ENCODE measurements at regions not wholly inside any gene's neighbourhood (a gene's known extent, or its start where the extent isn't known, plus 50 kb on each side); places are given as distances from the start of the nearest gene placed in this dataset.

DNA sequence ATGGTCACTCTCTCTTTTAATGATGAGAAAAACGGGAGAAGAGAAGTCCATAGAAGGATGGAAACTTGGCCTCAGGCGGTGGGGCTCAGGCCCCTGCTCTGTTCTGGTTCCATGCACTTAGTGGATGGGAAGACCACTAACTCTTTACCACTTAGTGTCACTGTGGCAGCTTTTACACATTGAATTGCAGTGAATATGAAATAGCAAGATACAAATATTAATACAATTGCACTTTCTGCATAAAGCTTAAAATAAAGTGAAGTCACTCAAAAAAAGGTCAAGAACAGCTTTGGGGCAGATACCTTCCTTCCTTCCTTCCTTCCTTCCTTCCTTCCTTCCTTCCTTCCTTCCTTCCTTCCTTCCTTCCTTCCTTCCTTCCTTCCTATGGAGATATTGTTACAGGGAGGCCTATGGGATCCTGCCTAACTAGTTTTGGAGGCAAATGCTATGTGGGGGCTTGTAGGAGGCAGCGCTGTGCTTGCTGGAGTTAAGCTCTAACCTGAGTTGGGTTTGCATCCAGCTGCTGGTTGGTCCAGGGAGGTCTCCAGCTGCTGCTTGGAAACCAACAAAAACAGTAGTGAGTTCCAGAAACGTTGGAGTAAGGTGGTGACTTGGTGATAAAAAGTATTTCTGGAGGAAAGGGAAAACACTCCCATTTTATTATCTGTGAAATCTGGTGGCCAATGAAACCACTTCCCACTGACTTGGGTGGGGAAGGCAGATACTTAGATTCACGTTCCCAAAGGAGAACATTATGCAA lies 62.3 kb upstream of the NKX2-2 start:
- no peak for DNase-seq (ENCODE audit: low read depth)

DNA sequence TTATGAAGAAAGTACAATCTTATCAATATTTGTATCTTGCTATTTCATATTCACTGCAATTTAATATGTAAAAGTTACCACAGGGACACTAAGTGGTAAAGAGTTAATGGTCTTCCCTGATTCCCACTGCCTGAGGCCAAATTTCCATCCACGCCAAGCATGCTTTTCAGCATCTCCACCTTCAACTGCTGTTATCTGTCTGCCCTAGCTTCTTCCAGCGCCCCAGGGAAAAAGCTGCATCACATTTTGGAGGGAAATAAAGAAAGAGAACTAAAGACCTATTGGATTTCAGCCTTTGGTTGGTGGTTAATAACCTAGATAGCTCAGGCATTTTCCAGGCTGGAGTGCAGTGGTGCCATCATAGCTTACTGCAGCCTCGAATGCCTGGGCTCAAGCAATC lies 61.3 kb upstream of the NKX2-2 start:
- DNase-seq (ENCODE audit: low read depth), result no peak

DNA sequence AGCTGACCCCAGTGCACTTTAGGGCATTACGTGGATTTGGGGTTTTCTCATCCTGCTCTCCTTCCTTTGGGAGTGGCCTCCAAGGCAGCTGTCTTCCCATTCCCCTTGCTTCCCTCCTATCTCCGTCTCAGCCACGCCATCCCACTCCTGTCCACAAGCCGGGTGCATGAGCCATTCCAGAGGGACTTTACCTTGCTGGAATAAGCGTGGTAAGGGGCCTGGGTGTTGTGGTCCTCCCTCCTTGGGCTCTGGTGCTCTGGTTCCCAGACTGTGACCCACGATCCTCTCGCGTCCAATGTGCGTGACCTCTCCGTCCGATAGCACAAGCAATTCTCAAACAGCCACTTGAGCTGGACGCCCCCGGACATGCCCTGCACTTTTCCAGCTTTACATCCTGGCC lies 60.6 kb upstream of the NKX2-2 start:
- no peak for DNase-seq (ENCODE audit: low read depth)

DNA sequence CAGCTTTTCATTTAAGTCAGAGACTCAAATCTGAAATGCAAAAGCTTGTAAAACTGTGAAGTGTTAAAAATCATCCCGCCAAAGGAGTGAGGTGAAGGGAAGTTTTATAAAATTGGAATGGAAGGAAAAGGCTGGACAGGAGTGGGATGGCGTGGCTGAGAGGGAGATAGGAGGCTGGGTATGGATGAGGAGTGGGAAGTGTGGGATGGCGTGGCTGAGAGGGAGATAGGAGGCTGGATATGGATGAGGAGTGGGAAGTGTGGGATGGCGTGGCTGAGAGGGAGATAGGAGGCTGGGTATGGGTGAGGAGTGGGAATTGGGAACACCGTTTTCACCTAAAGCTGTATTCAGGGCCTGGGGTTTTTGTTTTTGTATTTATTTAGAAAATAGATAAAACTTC lies 59.4 kb upstream of the NKX2-2 start:
- no peak for DNase-seq (ENCODE audit: low read depth)

DNA sequence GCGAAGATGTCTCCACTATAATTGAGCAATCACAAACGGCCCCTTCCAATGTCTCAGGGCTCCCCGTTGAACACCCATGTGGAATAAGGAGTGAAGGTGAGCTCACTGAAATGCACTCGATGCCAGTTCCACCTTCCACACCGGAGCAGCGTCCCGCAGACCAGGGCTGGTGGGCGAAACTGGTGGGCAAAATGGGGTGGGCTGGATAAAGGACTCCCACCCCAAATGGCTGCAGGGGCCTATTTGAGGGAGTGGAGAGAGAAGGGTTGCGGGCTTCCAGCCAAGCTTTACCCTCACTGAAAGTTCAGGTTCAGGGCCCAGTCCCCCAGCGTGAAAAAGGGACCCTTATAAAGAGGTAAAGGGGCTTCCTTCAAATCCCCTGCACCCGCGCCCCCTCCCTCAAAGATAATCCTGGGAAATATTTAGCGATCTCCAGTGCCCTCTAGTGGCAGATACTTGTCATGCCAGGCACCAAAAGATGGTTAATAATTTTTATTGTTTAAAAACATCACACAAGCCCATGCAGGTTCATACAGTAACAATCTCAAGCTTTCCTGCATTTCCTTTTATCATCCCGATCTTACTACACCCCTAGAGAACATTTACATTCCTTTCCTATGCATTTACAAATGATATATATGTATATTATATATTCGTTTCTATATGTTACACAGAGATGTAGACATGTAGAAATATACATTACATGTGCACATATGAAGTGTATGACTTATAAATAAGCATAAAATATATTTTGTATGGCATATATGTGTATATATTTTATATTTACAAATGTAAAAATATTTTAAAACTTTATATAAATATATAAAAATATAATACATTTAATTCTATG lies 58.2 kb upstream of the NKX2-2 start:
- DNase-seq (ENCODE audit: low read depth), result no peak

DNA sequence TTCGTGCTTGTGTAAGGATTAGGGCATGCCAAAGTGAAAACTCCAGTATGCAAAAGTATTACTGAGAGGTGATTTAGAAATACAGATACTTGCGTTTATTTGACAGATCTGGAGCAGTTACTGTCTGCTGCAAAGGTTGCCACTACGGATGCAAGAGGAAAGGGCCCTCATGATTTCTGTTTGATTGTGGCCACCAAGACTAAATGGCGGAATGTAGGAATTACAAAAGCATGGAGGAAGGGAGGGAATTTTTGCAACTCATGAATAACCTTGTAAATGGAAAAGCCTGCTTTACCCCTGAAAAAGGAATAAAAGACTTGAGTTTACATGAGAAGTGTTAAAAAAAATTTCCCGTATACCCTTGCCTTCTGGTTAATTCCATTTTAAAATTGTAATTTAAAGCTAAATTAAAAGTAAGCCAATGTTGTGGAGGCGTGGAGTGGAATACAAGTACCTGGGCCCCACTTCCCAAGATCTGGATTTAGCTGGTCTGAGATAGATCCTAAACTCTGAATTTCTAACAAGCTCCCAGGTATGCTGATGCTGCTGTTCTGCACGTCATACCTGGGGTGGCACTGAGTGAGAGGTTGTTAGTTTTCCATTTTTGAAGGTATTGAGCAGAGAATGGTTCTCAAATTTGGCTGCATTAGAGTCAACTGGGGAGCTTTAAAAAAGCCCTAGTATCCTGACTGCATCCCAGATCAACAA lies 56.6 kb upstream of the NKX2-2 start:
- no peak for DNase-seq (ENCODE audit: low read depth)

DNA sequence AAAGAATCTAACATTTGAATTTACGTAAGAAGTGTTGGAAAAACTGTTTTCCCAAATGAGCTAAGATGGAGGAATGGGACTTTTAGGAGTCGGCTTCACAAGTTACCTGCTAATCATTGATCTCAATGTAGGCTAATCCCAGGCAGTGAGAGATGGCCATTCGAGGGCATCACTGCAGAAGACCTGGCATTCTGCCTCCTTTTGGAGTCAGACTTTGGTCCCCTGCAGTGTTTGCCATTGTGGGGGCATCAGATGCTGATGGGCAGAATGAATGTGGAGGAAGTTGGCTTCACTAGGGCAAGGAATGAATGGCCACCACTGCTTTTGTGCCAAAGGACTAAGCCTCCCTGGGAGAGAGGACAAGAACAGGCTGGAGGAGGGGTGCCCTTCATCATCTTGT lies 55.7 kb upstream of the NKX2-2 start:
- DNase-seq (ENCODE audit: low read depth), result no peak

DNA sequence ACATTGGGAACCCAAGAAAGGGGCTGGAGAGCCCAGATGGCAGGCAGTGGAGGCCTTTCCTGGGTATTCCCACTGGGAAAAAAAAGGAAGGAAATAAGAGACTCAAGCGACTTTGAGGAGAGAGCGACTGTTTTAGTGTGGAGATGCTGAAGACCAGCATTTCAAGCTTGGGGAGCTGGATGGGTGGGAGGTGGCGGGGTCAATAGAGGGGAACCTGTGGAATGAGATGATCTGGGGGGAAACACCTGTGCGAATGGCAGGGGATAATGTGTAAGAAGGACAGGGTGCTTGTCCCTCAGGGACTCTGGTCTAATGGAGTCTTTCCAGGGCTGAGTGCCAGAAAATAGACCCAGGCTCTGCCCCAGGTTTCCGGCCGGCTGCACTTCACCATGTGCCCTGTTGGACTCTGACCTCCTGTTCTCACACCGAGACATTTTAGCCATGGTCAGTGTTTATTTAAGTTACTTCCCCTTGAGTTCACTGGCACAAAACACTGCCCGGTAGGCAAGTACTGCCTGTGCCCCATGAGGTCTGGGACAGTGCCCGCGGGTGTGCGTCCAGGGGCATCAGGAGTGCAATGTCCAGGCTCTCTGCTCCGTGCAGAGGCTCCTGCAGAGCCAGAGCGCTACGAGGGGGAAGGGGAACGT lies 50.4 kb upstream of the NKX2-2 start:
- DNase-seq (ENCODE audit: low read depth), result no peak

All from stimulated activated CD4-positive, alpha-beta T cell treated with anti-CD3 and anti-CD28 coated beads, Interleukin-2, amount 100 ng/mL, for 4 hours (primary cell).